ENCODE measurements at regions not wholly inside any gene's neighbourhood (a gene's known extent, or its start where the extent isn't known, plus 50 kb on each side); places are given as distances from the start of the nearest gene placed in this dataset.
"Not testable (repeated sequence)": the region's sequence is repeated elsewhere in the genome, so short reads cannot be mapped to it uniquely, and the experiment has no call there.

DNA sequence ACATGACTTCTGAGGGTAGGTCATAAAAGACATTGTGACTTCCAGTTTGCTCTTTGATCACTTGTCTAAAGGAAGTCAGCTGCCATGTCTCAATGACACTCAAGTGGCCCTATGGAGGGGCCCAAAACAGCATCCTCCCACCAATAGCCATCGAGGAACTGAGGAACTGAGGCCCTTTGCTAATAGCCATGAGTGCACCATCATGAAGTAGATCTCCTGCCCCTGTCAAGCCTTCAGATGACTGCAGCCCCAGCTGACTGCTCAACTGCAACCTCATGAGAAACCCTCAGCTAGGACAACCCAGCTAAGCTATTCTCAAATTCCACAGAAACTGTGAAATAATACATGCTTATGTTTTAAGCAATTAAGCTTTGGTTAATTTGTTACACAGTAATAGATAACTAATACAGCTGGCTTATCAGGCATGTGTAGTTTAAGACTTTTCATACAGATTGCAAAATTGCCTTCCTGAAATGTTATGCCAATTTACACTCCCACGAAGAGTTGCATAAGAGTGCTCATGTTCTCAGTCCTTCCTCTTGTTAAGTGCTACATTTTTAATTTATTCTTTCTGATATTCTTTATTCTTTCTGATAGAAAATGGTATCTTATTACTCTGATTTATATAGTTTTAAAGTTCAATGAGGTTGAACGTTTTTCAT, 105.6 kb upstream of the NDUFV2 start:
- in situ Hi-C loops (cut with HindIII; ENCODE audit: low pct_unique_long_range_greater_than_20kb, low sequenced_read_pairs) = no loop called here

DNA sequence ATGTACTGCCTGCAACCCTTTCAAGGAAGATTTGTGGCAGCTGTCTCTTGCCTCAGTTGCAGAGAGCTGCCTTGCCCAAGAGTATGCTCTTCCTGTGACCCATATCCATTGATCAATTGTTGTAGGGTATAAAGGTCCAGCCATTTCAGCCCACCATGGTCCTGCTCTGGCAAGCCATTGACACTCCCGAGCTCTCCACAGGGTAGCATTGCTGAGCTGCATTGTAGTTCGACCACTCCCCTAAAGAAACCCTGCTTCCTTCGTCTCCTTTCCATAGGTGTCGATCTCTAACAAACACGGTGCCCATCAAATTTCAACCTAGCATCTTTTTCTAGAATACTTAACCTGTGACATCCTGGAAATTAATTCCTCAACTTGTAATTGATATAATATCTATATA, 104.9 kb upstream of the NDUFV2 start:
- no peak for DNase-seq (ENCODE audit: low read depth, low spot score)
- in situ Hi-C loops (cut with HindIII; ENCODE audit: low pct_unique_long_range_greater_than_20kb, low sequenced_read_pairs) = no loop called here

More for the DNA sequence above, 105.6 kb upstream of the NDUFV2 start:
- no peak for DNase-seq (ENCODE audit: low read depth, low spot score)

DNA sequence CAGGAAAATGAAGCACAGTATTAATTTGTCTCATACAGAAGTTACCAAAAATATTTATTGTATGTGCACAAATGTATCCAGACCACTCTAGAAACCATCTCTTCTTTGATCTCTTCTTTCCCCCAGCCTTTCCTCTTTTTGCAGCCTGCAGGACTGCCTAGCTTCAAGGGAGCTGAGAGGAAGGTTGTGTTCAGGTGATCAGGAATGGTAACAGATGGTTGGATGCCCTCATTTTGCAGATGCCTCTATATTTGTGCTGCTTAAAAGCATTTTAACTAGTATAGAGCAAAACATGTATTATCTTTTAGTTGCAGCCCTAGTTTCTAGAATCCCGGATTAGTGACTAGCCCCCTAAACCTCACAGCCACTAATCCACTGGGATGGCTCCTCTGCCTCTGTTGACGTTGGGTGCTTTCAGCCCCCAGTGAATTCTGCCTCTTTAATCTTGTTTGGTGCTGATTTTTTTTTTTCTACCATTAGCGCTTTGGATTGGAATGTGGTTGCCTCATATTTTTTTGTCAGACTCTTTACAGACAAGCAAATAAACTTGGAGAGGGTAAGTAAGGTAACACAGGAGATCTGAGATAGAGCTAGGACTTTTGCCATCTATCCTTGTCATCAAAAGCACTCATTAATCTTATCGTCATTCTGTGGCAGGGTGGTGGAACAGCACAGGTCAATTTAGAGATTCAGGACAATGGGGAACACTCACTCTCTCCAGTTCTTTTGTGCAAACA, 103.8 kb upstream of the NDUFV2 start:
- in situ Hi-C loops (cut with HindIII; ENCODE audit: low pct_unique_long_range_greater_than_20kb, low sequenced_read_pairs) = no loop called here
- no peak for DNase-seq (ENCODE audit: low read depth, low spot score)

DNA sequence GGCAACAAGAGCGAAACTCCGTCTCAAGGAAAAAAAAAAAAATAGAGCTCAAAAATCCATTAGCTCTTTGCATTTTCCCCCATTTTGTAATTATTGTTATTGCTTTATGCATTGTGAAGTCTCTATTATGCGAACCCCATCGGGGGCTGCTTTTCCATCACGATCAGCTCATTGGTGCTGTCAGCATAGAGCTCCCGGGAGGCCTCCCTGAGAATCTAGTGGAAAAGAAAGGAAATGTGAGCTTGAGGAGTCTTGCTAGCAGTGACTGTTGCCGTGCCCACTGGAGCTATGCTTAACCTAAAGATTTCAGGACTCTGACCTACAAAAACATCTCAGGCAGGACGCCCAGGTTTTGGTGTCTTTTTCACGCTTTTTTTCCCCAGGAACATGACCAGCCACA, 102.6 kb upstream of the NDUFV2 start:
- DNase-seq (ENCODE audit: low read depth, low spot score) = no peak
- in situ Hi-C loops (cut with HindIII; ENCODE audit: low pct_unique_long_range_greater_than_20kb, low sequenced_read_pairs) = no loop called here

DNA sequence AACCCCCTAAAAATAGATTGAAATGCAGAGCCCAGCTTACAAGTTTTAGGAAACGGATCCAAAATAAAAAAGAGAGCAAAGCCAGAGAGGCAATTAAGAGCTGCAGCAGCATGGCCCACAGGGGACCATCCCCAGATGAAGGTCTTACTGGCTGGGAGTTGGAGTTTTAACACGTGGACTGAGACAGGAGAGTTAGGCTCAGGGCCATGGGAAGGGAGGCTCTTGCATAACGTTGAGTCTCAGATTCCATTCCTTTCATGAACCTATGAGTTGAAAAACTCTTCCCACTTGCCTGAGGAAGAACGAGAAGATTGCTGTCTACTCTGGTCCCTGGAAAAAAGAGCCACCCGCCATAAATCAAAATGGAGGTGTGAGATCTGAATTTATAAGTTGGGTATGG, 101.8 kb upstream of the NDUFV2 start:
- in situ Hi-C loops (cut with HindIII; ENCODE audit: low pct_unique_long_range_greater_than_20kb, low sequenced_read_pairs) = no loop called here
- no peak for DNase-seq (ENCODE audit: low read depth, low spot score)

DNA sequence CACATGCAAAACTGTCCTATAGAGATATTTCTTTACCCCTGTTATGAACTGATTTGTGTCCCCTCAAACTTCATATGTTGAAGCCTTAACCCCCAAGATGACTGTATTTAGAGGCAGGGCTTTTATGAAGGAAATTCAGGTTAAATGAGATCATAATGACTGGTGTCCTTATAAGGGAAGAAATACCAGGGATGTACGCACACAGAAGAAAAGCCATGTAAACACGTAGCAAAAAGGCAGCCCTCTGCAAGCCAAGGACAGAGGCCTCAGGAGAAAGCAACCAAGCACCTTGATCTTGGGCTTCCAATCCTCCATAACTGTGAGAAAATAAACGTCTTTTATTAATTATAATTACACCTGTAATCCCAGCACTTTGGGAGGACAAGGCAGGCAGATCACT, 101.3 kb upstream of the NDUFV2 start:
- no peak for DNase-seq (ENCODE audit: low read depth, low spot score)
- in situ Hi-C loops (cut with HindIII; ENCODE audit: low pct_unique_long_range_greater_than_20kb, low sequenced_read_pairs) = no loop called here

DNA sequence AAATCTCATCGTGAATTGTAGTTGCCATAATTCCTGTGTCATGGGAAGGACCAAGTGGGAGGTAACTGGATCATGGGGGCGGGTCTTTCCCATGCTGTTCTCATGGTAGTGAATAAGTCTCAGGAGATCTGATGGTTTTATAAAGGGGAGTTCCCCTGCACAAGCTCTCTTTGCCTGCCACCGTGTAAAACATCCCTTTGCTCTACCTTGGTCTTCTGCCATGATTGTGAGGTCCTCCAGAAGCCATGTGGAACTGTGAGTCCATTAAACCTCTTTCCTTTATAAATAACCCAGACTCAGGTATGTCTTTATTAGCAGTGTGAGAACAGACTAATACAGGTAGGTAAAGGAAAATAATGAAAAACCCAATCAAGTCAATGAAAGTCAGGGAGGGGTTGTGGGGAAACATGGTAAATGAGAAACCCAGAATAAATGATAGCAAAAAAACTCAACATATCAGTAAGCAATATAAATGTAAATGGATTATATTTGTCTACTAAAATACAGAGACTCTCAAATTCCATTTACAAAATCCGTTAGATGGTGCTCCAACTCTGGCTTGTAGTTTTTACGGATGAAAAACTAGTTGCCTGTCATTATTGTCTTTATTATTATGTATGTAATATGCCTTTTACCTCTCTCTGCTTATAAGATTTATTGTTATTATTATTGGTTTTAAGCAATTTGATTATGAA, 98.9 kb upstream of the NDUFV2 start:
- in situ Hi-C loops (cut with HindIII; ENCODE audit: low pct_unique_long_range_greater_than_20kb, low sequenced_read_pairs) = no loop called here
- DNase-seq (ENCODE audit: low read depth, low spot score) = no peak

DNA sequence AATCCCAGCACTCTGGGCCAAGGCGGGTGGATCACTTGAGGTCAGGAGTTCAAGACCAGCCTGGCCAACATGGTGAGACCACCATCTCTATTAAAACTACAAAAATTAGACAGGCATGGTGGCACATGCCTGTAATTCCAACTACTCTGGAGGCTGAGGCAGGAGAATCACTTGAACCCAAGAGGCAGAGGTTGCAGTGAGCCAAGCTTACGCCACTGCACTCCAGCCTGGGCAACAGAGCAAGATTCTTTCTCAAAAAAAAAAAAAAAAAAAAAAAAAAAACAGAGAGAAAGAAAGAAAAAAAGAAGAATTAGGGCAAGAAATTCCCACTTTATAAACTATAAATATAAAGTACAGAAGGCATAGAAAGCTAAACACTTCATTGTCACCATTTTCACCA, 98.2 kb upstream of the NDUFV2 start:
- in situ Hi-C loops (cut with HindIII; ENCODE audit: low pct_unique_long_range_greater_than_20kb, low sequenced_read_pairs); DNase-seq (ENCODE audit: low read depth, low spot score): not testable (repeated sequence)

DNA sequence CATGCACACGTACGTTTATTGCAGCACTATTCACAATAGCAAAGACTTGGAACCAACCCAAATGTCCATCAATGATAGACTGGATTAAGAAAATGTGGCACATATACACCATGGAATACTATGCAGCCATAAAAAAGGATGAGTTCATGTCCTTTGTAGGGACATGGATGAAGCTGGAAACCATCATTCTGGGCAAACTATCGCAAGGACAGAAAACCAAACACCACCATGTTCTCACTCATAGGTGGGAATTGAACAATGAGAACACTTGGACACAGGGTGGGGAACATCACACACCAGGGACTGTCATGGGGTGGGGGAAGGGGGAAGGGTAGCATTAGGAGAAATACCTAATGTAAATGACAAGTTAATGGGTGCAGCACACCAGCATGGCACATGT, 94.8 kb upstream of the NDUFV2 start:
- DNase-seq (ENCODE audit: low read depth, low spot score); in situ Hi-C loops (cut with HindIII; ENCODE audit: low pct_unique_long_range_greater_than_20kb, low sequenced_read_pairs): not testable (repeated sequence)

DNA sequence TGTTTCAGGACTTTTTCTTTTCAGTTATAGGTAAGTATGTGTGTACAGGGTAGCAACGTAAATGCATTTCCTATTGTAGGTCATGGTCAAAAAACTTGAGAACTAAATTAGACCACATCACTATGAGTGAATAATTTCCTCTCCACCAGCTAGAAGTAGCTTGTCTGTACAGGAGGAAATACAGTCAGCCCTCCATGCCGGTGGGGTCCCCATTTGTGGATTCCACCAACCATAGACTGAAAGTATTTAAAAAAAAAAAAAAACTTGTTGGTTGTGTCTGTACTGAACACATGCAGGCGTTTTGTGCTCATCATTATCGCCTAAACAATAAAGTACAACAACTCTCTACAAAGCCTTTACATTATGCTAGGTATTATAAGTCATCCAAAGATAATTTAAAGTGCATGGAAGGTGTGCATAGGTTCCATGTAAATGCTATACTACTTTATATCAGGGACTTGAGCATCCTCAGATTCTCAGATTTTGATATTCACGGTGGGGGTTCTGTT, 94.2 kb upstream of the NDUFV2 start:
- no peak for DNase-seq (ENCODE audit: low read depth, low spot score)
- in situ Hi-C loops (cut with HindIII; ENCODE audit: low pct_unique_long_range_greater_than_20kb, low sequenced_read_pairs) = no loop called here

DNA sequence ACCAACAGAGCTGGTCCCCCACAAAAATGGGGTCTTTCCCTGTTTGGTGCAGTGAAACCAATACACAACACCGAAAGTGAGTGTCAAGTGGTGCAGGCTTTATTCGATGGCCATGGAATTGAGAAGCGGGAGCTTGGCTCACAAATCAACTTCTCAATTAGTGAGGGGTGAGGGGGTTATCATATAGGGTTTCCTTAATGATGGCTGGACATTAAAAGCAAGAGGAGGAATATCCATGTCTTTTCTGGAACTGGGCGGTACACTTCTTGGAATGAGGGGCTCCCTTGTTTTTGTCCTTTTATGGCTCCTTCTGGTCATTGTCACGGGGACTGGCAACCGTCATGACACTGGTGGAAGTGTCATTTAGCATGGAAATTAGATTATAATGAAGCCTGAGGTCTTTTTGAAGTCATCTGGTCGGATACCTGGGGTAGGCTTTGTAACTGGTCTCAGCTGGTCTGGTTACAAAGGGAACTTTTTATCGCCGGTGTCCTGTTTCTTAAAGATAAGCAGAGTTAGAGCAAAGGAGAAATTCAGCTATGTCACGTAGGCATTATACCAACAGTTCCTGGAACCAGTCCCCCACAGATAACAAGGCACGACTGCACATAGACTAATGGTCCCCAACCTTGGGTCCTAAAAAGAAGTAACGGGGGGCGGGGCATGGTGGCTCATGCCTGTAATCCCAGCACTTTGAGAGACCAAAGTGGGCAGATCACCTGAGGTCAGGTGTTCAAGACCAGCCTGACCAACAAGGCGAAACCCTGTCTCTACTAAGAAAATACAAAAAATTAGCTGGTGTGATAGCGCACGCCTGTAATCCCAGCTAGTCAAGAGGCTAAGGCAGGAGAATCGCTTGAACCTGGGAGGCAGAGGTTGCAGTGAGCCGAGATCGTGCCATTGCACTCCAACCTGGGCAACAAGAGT, 93.5 kb upstream of the NDUFV2 start:
- DNase-seq (ENCODE audit: low read depth, low spot score) = no peak
- in situ Hi-C loops (cut with HindIII; ENCODE audit: low pct_unique_long_range_greater_than_20kb, low sequenced_read_pairs) = no loop called here

DNA sequence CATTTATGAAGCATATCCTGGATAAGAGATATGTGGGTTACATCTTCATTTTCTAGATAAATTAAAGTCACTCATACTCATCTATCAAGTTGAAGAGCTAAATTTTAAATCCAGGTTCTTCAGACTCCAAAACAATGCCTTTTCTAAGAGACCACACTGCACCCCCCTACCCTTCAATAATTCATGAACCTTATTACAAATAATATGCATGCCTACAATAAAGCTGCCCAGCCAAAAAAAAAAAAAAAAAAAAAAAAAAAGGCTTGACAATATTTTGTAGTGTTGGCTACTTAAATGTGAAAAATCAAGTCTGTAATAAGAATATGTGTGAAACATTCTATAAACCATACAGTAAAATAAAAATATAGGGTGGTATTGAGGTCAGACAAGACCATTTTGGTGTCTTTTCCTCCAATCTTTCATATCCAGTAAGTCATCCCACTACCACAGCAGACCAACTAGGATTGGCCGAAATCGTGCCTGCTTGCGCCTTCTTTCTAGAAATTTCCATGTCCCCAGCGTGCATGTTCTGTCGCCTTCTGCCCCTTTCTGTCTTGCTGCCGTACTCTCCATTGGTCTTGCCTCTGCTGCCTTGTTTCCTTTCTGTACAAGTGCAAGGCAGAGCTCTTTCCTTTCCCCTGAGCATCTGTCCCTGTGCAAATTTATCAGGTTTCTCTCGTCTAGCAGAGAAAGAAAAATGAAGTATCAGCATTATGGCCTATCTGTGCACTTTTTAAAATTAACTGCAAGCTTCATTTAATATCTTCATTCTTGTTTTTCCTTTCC, 92.6 kb upstream of the NDUFV2 start:
- in situ Hi-C loops (cut with HindIII; ENCODE audit: low pct_unique_long_range_greater_than_20kb, low sequenced_read_pairs) = no loop called here
- no peak for DNase-seq (ENCODE audit: low read depth, low spot score)

DNA sequence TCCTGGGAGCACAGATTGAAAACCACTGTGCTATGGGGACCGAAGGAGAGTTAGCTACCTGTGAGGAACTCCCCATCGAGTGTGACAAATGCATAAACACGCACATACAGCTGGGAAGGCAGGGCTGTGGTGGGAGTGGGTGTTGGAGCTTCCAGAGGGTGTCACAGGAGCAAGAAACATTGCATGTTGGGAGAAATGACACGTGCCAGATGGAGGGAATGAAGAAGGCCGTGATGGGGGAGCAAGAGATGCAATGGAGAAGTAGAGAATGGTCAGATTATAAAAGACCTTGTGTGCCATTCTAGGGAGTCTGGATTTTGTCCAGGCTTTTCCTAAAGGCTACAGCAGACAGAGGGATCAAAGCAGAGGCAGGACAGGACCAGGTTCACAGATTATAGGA, 91.1 kb upstream of the NDUFV2 start:
- in situ Hi-C loops (cut with HindIII; ENCODE audit: low pct_unique_long_range_greater_than_20kb, low sequenced_read_pairs) = no loop called here

DNA sequence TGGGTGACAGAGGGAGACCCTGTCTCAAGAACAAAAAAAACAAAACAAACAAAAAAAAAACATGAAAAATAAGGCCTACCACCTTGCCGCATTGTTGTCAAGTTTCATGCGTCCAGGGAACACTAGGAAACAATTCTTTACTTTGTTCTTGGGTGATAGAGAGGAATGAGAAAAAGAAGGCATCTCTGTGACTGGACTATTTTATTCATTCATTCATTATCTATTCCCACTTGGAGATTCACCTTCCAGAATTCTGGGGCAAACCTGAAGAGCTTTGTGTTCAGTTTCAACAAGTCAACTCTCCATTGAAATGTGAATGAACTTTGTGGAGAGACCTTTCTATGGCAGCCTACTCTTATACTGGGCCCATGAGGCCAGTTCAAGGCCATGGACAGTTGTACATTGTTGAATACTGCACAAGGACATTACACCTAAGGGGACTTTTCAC, 88.5 kb upstream of the NDUFV2 start:
- in situ Hi-C loops (cut with HindIII; ENCODE audit: low pct_unique_long_range_greater_than_20kb, low sequenced_read_pairs) = no loop called here
- no peak for DNase-seq (ENCODE audit: low read depth, low spot score)

More for the DNA sequence above, 91.1 kb upstream of the NDUFV2 start:
- no peak for DNase-seq (ENCODE audit: low read depth, low spot score)

DNA sequence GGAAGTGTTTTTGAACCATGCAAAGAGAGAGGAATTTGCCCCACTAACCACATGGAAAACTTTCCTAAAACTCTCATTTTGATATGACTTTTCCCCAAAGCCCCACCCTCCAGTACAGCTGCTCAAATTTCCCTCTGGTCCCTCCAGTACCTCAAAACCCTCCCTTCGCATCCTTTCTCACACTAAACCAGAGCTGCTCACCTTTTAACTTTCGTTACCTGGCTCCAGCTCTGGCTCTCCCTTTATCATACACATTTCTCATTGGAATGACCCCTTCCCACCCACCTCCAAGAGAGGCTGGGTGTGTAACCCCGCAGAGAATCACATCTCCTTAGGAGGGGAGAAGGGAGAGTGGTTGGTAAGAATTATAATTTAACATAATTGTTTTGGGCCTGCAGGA, 86.8 kb upstream of the NDUFV2 start:
- in situ Hi-C loops (cut with HindIII; ENCODE audit: low pct_unique_long_range_greater_than_20kb, low sequenced_read_pairs) = no loop called here
- no peak for DNase-seq (ENCODE audit: low read depth, low spot score)

DNA sequence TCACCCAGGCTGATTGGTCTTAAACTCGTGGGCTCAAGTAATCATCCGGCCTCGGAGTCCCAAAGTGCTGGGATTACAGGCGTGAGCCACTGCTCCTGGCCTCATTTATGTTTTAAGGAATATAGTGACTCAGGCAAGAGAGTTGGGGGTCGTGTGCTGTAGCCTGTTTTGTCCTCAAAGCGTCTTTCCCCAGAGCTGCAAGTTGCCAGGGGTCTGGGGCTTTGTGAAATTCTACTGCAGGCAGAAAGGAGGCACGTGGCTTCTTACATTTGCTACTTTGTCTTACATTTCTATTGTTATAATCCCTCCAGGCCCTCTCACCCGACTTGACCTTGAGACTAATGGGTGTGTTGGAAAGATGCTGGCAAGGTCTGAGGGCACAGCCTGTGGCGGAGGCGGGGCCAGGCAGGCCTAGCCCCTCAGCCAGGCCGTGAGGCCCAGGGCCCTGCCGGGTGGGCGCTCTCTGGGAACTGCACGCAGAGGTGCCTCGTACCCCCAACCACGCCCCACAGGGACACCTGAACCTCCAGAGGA, 85.8 kb upstream of the NDUFV2 start:
- in situ Hi-C loops (cut with HindIII; ENCODE audit: low pct_unique_long_range_greater_than_20kb, low sequenced_read_pairs) = no loop called here
- peak; percentile 35 for DNase-seq (ENCODE audit: low read depth, low spot score)
